ACHN (cell line): ENCODE measurements at regions not wholly inside any gene's neighbourhood (a gene's known extent, or its start where the extent isn't known, plus 50 kb on each side); places are given as distances from the start of the nearest gene placed in this dataset.
A peak's percentile ranks its signal among the peaks of the same experiment; 100 is the strongest.

Source experiments
- DNase-seq: peaks from one replicate; pipeline ENCODE4 v3.0.0-alpha.2; 2015
- in situ Hi-C: cut with HindIII; loops from 2 replicates; pipeline ENCODE4 v1.10.0; 2017; ENCODE audit warnings: low sequenced_read_pairs, low pct_ligation_motif_present, low pct_unique_long_range_greater_than_20kb

DNA sequence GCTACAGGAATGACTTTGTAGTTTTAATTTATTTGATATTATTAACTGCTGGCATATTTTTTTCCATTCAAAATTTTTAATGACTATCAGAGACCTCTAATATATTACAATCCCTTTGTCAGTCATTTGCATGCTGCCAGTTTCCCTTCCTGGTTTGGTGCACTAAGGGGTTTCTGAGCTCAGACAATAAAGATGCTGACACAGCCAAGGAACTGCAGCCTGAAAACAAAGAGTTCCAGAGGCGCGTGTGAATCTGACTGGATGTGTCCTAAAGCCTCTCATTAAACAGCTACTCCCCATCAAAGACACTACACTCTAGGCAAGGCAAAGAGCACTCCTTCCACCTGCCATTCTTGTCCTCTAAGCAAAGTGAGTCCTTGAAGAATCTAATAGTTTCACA is 116.8 kb upstream of the DST start:
- in situ Hi-C loops: no loop called here
- no peak for DNase-seq

DNA sequence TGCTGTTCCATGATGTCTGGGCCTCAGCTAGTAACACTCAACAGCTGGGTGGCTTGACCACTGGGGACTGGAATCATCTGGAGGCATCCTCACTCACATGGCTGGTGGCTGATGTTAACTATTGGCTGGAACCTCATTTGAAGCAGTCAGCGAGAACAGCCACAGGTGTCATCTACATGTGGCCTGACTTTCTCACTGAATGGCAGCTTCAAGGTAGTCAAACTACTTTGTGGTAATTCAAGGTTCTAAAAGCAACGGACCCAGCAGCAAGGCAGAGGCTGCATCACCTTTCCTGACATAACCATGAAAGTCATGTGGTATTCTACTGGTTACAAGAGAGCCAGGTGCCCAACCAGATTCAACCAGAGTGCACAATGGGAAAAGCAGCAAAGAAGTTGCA is 115.9 kb upstream of the DST start:
- no peak for DNase-seq
- in situ Hi-C loops: no loop called here

DNA sequence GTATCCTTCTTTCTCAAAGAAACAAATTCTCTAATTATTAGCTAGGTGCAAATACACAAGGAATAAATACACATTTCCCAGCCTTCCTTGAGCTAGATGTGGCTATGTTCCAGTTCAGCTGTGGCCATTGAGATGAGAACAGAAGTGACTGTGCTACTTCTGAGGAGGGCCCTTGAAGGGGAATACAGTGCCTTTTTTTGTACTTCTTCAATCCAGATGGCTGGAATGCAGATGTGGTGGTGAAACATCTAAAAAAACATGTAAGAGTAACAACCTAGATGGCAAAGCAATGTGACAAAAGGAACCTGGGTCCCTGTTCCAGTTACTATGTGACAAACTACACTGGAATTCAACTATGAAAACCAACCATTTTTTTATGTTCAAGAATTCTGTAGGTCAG is 115.4 kb upstream of the DST start:
- in situ Hi-C loops: no loop called here

DNA sequence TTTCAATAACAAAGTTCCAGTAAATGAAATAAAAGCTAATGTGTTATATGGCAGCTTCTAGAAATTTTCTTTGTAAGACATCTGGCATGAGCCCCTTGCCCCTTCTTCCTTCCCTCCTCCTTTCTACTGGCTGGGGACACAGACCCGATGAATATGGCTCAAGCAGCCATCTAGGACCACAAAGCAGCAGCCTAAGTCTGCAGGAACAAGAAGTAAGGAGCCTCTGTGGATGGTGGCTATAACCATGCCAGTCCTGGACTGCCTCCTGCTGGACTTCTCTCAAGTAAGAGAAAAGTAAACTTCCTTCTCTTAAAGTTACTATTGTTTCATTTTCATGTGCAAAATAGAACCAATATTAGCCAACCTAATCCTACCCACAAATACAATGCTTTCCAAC is 114.9 kb upstream of the DST start:
- in situ Hi-C loops: no loop called here
- peak; percentile 54 for DNase-seq

More for the DNA sequence above, 115.4 kb upstream of the DST start:
- DNase-seq: no peak

DNA sequence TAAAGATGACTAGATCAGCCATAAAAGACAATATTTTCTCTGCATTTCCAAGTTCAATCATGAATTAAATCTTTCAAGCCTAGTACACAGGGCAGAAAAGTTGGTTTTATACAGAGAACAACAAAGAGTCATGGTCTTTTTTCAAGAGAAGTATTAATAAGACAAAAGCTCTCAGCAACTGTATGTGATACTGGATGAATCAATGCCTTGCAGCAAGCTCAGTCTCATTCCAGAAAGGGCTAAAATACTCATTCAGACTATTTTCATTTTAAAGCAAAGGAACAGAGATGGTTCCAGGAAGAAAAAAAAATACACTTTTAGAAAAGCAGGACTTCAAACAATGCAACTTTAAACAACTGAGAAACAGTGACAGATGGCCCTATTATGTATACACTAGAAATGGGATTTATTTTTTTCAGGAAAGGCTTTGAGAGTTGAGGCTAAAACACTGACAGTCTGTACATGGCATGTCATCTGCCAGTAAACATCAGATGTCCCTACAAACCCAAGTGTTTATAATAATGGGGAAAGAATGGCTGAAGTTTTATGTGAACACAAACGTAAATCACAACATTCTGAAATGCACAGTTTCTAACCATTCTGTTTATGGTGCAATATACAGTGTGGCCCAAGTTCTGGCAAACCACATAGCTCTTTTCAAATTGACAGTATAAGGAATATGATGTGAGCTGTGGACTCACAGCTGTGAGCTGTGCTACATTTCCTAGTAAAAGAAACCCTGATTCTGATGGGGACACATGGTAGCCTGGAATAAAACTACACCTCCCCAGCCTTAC is 114.3 kb upstream of the DST start:
- DNase-seq: no peak
- in situ Hi-C loops: no loop called here

DNA sequence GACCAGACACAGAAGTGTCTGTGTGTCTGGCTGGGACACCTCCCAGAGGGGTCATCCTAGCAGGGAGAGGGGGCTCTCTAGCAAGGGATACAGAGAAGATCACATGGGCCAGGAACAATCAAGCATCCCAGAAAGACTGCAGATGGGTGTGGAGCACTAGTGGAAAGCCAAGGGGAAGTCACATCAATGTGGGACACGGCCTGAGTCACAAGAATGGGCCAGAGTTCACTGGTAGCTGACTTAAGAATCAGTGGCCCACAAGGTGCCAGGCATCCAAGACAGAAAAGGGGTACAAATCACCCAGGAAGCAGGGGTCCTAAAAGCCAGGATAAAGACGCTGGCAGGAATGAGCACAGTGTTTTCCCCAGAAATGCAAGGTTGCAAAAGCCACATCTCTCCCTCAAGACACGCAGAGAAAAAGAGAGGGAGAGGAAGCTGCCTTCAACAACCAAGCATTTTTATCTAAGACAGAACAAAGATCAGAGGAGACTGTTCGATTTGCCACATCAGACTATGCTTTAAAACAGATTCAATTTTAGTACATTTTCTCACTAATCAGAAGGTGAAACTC is 113.6 kb upstream of the DST start:
- in situ Hi-C loops: no loop called here
- no peak for DNase-seq

DNA sequence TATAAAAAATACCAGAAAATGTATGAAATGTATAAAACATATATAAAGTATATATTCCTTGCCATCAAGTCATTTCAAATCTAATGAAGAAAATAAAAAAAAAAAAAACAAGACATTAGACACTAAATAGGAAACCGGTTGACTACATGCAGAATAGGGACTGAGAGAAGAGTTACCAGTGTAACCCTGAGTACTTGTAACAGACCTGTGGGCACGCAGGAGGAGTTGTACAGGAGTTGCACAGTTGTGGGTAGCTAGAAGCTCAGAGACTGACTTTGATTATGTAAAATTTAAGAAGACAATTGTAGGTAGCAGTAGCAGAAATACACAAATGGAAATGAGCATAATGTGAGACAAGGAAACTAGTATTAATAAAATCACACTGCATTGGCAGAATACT is 112.4 kb upstream of the DST start:
- DNase-seq: no peak
- in situ Hi-C loops: no loop called here

DNA sequence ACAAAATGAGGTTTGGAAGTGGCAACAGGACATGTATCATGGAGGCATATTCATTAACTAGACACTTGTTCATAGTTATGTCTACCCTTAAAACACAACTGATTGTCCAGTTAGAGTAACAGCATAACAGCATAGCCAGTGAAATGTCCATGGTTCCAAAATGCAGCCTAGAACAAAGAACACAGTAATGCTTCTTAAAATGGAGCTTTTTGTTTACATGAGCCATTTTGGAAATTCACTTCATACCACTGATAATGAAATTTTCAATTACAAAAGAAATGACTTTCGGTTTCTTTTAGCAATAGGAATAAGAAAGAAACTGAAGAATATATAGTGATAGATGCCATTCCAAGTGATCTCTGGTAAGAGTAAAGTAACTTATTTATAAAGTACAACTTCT is 111.1 kb upstream of the DST start:
- in situ Hi-C loops: no loop called here
- DNase-seq: no peak

DNA sequence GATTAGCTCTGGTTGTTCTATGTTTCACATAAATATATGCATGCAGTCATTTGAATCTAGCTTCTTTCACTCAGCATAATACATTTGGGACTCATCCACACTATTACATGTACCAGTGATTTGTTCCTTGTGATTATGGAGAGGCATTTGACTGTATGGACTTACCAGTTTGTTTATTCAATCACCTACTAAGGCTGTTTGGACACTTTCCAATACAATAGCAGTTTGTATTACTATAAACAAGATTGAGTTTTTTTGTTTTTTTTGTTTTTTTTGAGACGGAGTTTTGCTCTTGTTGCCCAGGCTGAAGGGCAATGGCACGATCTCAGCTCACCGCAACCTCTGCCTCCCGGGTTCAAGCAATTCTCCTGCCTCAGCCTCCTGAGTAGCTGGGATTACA is 109.8 kb upstream of the DST start:
- in situ Hi-C loops: no loop called here
- DNase-seq: no peak

DNA sequence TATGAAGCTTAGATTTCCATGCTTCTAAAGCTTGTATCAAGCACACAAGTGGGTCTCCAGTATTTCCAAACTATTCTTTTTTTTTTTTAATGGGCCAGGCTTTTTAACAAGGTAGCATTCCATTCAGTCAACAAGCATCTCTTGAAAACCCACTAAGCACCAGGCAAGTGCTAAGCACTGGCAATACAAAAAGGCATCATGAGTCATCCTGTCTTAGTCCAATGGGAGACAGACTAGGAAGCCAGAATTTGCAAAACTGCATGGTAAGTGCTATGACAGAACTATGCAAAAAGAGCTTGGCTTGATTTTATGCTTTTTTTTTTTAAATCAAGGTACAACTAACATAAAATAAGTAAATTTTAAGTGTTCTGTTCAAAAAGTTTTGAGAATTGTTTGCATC is 109.3 kb upstream of the DST start:
- in situ Hi-C loops: no loop called here

DNA sequence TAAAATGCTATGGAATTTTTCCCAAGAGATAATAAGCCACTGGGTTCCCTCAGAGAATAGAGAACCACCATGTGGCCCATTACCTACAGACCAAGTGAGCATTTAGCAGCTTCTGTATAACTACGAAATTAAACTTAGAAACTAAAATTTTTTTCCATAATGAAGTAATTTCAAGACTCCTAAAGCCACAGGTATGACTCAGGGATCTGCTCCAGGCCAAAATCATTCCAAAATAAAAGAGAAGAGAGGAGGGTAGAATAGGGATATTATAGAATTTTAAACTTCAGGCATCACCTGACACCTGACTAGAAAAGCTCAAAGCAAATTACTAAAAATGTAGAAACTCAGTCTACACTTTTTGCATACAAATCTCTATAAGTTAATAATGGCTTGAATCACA is 108.9 kb upstream of the DST start:
- DNase-seq: no peak
- in situ Hi-C loops: no loop called here

More for the DNA sequence above, 109.3 kb upstream of the DST start:
- no peak for DNase-seq

DNA sequence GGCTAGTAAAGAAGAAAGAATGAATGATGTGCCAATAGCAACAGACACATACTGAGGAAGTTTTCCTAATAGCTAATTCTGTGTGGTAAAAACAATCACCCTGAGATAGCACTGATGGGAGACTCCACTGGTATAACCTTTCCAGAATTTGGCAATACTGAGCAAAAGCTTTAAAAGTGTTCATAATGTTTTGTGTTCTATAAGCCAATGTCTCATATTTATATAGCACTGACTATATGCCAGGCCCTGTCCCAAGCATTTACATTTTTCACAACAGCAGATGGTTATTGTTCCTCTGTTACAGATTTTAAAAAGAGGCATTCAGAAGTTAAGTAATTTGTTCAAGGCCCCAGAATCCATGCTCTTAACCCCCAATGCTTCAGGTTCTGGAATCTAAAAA is 108.0 kb upstream of the DST start:
- in situ Hi-C loops: no loop called here
- no peak for DNase-seq

DNA sequence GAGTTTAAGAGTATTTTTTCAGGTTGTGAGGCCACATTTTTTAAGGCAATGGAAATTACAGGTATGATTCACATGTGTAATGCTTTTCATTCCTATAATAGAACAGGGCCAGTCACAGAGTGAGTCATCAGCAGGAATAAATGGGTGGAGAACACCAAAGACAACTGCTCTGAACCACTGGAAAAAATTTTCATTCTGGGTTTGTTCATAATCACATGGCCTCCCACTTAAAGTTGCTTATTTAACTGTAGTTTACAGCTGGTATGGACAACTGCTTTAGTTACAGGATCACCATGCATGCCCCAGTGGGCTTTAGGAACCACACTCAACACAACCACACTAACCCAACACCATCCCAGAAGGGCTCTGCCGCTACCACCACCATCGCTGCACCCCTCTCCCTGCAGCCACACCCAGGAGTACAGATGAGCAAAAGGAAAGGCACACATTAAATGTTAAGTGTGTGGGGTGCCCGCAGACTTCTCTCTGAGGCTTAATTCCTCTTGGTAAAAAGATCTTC is 107.0 kb upstream of the DST start:
- in situ Hi-C loops: no loop called here
- DNase-seq: peak; percentile 60

DNA sequence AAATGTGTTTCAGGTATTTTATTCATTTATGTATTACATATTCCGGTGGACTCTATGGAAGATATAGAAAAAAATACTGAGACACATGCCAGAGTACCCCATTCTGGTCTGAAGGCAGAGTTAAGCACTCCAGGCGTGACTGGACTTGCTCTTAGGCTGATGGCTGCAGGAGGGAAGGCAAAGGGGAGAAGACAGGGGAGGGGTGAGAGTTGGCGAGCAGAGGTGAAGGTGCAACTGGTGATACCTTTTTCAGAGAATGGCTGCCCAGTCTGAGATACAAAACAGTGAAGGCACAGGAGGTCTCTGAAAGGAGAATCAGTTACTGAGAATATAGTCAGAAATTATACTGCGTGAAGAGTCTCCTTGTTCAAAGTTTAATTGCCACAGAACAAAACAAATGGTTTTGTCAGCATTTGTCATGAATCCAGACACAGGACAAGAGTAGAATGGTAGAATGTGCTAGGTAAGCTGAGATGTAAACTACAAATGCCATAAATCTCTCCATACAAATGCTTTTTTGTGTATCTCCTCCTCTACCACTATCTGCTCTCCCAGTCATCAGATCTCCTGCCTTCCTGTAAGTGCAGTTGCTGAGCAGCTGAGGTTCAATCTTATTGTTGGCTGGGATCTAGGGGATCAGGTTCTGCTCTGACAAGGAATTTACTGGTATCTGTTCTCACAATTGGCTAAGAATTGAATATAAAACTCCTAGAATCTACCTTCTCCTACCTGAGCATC is 104.2 kb upstream of the DST start:
- no peak for DNase-seq
- in situ Hi-C loops: no loop called here

DNA sequence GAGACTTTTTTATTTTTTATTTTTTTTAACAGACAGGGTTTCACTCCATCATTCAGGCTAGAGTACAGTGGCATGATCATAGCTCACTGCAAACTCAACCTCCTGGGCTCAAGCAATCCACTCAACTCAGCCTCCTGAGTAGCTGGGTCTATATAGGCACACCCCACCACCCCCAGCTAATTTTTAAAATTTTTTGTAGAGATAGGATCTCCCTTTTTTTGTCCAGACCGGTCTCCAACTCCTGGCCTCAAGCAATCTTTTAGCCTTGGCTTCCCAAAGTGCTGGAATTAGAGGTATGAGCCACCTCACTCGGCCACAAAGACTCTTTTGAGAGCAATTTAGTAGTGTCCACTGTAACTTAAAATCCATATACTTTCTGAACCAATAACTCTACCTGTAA is 103.3 kb upstream of the DST start:
- in situ Hi-C loops: no loop called here
- DNase-seq: no peak

DNA sequence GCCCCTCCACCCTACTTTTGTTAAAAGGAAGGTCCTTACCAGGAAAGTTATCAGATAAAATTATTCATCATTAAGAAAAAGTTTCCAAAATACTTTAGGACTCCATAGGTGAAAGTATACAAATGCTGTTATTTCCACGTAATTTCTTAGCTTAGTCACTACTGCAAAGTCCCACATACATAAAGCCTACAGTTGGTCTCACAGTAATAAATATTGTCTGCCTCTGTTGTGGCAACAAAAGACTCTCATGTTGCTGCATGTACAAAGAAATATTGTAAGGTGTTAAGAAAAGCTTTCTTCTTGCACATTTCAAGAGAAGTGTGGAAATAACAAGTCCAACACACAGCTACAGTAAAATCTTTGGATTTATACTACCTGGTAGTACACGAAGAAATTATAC is 102.4 kb upstream of the DST start:
- DNase-seq: no peak
- in situ Hi-C loops: no loop called here

DNA sequence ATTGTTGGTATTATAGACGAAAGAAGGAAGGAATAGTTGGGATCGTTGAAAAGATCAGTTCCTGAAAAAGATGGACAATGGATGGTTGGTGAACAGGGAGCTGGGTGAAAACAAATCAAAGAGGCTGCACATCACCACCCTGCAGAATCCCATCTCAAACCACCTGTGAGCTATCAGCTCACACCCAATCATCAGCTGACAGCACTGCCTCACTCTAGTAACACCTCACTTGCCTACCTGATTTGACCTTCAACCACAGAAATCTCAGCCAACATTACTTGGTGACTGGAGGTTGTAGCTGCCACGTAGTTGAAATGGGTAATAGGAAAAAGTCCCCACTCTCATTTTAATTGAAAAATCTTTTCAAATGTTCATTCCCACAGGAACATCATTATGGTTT is 101.8 kb upstream of the DST start:
- in situ Hi-C loops: no loop called here
- DNase-seq: no peak

DNA sequence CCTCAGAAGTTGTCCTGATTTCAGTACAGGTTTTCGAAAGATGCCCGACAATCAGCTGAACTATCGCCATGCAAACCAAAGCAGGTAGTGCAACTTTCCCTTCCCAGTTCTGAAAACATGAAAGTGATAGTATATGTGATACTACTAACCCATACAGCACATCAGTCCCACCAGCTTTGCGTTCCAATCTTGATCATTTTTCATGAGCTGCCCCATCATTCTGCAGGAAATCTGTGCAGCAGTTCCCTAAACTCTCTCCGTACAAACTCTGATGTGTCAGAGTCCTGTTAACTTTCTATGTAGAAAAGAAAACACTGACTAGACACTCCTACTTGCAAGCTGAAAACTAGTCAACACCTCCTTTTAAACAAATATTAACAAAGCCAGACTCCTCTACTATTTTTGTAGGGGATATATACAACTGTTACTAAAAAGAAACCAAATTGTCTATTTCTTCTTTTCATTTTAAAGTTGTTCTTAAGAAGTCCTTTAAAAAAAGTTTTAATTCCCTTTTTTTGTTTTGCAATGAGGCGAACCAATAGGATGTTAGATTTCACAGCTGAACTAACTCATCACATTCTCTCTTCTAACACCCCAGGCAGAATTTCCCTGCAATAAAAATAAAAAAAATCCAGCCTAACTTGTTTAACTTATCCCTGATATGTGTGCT is 99.6 kb upstream of the DST start:
- peak; percentile 33 for DNase-seq

DNA sequence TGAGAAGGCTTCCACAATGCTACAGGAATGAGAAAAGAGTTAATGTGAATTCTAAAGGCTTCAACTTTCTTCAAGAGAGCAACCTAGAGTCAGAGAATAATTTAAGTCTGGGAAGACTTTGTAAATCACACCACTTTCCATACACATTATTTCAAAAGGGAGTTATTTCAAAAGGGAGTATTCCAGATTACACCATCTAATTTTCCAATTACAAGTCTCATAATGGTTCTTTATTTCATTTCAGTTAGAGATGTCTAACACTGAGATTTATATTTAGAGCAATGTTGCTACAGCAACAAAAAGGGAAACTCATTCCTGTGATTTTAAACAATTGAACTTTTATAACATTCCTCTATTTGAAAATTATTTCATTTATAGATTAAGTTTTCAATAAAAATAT is 98.8 kb upstream of the DST start:
- in situ Hi-C loops: no loop called here
- no peak for DNase-seq

More for the DNA sequence above, 99.6 kb upstream of the DST start:
- in situ Hi-C loops: no loop called here
